CD4-positive, alpha-beta T cell treated with Interleukin-4 for 1 hour (primary cell): ENCODE measurements at regions not wholly inside any gene's neighbourhood (a gene's known extent, or its start where the extent isn't known, plus 50 kb on each side); places are given as distances from the start of the nearest gene placed in this dataset.

Experiments used
- DNase-seq, 2 donors: peaks; one replicate each; pipeline ENCODE4 v3.0.0-alpha.2; 2020 to 2022

GRCh38 chr12:39124768-39125167 lies 219.4 kb upstream of the CPNE8 start:
- no peak for DNase-seq

GRCh38 chr12:39123580-39124253 lies 218.3 kb upstream of the CPNE8 start:
- DNase-seq = no peak

- no peak for DNase-seq
Measured at GRCh38 chr12:39122562-39123204, 217.3 kb upstream of the CPNE8 start.

- no peak for DNase-seq
Measured at GRCh38 chr12:39116861-39117260, 211.5 kb upstream of the CPNE8 start.

GRCh38 chr12:39112064-39112463 lies 206.7 kb upstream of the CPNE8 start:
- no peak for DNase-seq

- no peak for DNase-seq
Measured at GRCh38 chr12:39105111-39105510, 199.7 kb upstream of the CPNE8 start.

- DNase-seq = peak in 1 of 2 donors; percentile 50
Measured at GRCh38 chr12:39103552-39104165, 198.3 kb upstream of the CPNE8 start.

GRCh38 chr12:39102474-39103209 lies 197.3 kb upstream of the CPNE8 start:
- DNase-seq = no peak

- DNase-seq = no peak
Measured at GRCh38 chr12:39095636-39096330, 190.4 kb upstream of the CPNE8 start.

GRCh38 chr12:39081910-39082309 lies 176.5 kb upstream of the CPNE8 start:
- DNase-seq = no peak

GRCh38 chr12:39077226-39077625 lies 171.8 kb upstream of the CPNE8 start:
- no peak for DNase-seq

GRCh38 chr12:39074063-39074462 lies 168.7 kb upstream of the CPNE8 start:
- DNase-seq = no peak

GRCh38 chr12:39072658-39073057 lies 167.3 kb upstream of the CPNE8 start:
- DNase-seq = no peak

- no peak for DNase-seq
Measured at GRCh38 chr12:39071611-39072010, 166.2 kb upstream of the CPNE8 start.

- no peak for DNase-seq
Measured at GRCh38 chr12:39070775-39071174, 165.4 kb upstream of the CPNE8 start.

GRCh38 chr12:39065455-39065854 lies 160.1 kb upstream of the CPNE8 start:
- DNase-seq = no peak

GRCh38 chr12:39064708-39065107 lies 159.3 kb upstream of the CPNE8 start:
- no peak for DNase-seq

GRCh38 chr12:39062266-39062996 lies 157.0 kb upstream of the CPNE8 start:
- no peak for DNase-seq

GRCh38 chr12:39061576-39061975 lies 156.2 kb upstream of the CPNE8 start:
- no peak for DNase-seq

GRCh38 chr12:39048395-39048794 lies 143.0 kb upstream of the CPNE8 start:
- no peak for DNase-seq

GRCh38 chr12:39047539-39048262 lies 142.3 kb upstream of the CPNE8 start:
- DNase-seq = no peak

- no peak for DNase-seq
Measured at GRCh38 chr12:39044754-39045153, 139.4 kb upstream of the CPNE8 start.
